GM19023 (cell line): ENCODE measurements at regions not wholly inside any gene's neighbourhood (a gene's known extent, or its start where the extent isn't known, plus 50 kb on each side); places are given as distances from the start of the nearest gene placed in this dataset.

Source experiments
- ATAC-seq: cut with Tn5 transposase; IDR thresholded peaks from one replicate; pipeline ENCODE4 v1.9.1; 2021; ENCODE audit warnings: mild to moderate bottlenecking, moderate library complexity; ENCODE audit not compliant: unreplicated experiment

GRCh38 chr2:220154304-220154703 is 526.9 kb downstream of the SLC4A3 start:
- ATAC-seq: no peak

- no peak for ATAC-seq
These were observed 529.9 kb downstream of the SLC4A3 start for GRCh38 chr2:220157312-220157711.

DNA sequence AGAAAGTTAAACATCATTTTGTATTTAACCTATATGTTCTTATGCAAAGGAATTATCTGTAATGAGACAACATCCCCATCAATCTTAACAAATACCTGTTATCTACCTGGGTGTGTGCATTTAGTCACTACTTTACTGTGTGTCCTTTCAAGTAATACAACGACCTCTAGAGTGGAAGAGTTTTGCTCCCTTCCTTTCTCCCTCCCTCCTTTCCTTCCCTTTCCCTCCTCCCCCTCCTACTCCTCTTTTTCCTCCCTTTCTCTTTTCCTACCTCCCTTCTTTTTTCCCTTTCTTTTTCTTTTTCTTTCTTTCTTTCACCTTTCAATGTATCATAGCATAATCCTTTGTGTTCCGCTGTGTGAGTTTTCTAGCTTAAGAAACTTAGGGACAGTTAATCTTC is 532.3 kb downstream of the SLC4A3 start:
- no peak for ATAC-seq

DNA sequence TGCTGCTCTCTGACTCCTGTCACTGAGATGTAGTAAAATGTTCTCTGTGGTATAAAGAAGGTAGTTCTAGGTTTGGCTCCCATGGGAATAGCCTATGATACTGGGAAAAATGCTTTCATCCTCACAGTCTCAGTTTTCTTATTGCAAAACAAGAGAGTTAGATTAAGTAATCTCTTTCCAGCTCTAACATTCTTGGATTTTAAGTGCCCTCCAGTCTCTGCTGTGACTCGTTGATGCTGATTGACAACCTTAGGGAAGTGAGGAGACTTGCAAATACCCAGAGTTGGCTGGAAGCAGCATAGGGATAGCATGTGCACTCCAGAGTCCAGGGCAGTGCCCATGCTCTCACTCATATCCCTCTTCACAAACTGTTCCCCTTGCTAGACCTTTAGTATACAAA is 534.9 kb downstream of the SLC4A3 start:
- ATAC-seq: no peak

GRCh38 chr2:220163486-220163885 is 536.1 kb downstream of the SLC4A3 start:
- ATAC-seq: no peak

GRCh38 chr2:220165401-220165800 is 538.0 kb downstream of the SLC4A3 start:
- no peak for ATAC-seq

- no peak for ATAC-seq
These were observed 539.2 kb downstream of the SLC4A3 start for GRCh38 chr2:220166616-220167015.

DNA sequence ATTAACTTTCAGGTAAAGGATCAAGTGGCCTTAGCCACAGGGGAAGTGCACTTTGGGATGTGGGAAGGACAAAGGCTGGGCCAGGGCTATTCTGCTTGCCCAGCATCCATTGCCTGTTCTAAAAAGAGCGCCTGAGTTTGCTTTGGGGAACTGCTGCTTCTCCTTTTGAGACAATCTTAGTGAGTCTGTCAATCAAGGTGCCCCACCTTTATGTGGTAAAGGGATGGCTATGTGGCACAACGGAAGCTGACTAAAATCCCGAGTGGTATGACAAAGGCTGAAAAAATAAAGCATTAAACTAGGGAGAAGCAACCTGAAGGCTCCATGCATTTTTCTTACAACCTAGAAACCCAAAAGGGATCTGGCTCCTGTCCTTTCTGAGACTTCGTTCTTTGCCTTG is 540.5 kb downstream of the SLC4A3 start:
- no peak for ATAC-seq

GRCh38 chr2:220168891-220169546 is 541.6 kb downstream of the SLC4A3 start:
- ATAC-seq: no peak

DNA sequence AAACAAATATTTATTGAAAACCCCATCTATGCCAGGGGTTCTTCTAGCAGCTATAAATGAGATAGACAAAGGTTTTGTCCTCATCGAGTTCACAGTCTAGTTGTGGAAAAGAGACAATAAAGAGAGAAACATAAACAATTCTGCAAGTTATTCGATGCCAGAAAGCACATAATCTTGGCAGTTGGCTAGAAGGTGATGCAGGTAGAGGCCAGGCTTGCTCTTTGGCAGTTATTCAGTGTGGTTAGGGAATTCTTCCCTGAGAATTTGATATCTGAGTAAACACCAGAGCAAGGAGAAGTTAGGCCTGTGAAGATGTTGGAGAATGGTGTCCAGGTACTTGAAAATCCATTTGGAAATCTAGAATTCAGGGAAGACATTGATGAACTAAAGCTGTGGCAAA is 547.4 kb downstream of the SLC4A3 start:
- ATAC-seq: no peak

DNA sequence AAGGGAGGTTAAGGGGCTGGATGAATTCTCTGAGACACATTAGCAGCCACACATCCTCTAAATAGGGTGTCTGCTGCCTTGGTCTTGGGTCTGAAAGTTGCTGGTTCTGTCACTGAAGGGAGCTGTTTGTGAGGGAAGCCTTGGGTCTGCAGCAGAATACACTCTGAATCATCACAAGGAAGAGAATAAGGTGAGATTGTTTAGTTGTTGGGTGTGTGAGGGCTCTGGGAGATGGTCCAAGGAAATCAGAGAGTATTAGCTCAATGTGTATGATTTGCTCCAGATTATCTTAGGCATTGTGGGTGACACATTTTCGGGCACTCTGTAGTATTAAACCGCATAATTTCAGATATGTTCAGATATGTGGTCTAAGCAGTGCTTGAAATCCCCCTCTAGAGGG is 548.5 kb downstream of the SLC4A3 start:
- ATAC-seq: no peak

DNA sequence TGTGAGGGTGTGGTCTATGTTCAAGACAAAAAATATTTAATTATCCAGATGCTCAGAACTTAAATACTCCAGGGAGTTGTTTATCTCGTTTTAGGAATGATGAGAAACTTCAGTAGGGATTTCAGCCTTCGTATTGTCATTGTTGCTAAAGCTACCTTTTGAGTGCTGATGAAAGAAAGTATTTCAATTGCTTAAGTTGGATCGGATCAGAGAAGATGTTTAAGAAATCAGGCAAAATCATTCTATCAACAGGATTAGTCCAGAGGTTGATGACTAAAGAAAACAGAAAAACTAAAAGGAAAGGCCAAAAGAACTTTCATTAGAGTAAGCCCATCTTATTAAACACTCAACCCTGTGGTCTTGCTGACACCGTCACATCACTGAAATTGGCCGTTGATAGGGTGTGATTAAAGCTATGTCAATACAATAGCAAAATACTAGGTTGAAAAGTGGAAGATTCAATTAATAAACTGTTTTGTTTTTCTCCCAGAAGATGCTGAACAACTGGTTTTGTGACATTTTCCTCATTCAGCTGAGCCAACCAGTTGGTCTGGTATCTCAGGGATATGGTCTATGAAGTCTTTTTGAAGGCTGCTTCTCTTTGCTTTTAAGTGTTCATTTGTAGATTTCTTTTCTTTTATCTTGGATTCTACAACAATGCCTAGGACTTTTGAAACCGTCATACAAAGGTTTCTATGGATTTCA is 551.7 kb downstream of the SLC4A3 start:
- no peak for ATAC-seq

GRCh38 chr2:220181165-220181564 is 553.7 kb downstream of the SLC4A3 start:
- ATAC-seq: no peak

DNA sequence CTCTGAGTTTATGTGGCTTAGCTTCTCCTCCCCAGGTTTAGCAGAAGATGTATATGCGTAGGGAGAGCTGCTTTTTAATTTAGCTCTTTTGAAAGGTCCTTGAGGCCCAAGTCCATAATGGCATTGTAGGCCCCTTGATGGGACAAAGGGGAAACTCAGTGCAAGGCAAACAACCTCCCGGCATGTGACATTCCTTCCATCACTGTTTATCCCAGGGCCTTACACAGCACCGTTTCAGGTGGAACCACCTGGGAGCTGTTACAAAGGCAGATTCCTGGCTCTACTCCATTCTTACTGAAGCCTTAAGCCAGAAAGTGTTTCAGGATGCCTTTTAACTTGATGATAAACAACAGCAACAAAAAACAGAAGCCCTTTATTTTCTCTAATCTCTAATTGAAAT is 555.4 kb downstream of the SLC4A3 start:
- ATAC-seq: no peak

- no peak for ATAC-seq
These were observed 558.4 kb downstream of the SLC4A3 start for GRCh38 chr2:220185766-220186305.

DNA sequence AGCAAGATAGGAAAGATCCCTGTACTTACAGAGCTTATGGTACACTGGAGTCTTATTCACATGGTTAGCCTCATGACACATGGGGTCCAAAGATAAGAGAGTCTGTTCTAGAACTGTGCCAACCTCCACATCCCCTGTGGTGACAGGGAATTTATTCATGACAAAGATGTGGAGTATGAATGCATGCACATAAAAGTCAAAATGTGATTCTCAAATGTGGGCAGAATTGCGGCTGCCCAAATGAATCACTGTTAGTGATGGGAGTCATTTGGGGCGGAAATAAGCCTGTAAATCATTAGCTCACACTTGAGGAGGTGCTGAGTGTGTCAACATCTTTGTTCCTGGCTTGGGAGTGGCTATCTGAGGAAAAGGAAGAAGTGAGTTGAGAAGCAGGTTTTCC is 560.6 kb downstream of the SLC4A3 start:
- no peak for ATAC-seq

- no peak for ATAC-seq
These were observed 563.6 kb downstream of the SLC4A3 start for GRCh38 chr2:220191031-220191430.

GRCh38 chr2:220191737-220192136 is 564.3 kb downstream of the SLC4A3 start:
- ATAC-seq: no peak

- ATAC-seq: no peak
These were observed 565.7 kb downstream of the SLC4A3 start for GRCh38 chr2:220192994-220193753.

DNA sequence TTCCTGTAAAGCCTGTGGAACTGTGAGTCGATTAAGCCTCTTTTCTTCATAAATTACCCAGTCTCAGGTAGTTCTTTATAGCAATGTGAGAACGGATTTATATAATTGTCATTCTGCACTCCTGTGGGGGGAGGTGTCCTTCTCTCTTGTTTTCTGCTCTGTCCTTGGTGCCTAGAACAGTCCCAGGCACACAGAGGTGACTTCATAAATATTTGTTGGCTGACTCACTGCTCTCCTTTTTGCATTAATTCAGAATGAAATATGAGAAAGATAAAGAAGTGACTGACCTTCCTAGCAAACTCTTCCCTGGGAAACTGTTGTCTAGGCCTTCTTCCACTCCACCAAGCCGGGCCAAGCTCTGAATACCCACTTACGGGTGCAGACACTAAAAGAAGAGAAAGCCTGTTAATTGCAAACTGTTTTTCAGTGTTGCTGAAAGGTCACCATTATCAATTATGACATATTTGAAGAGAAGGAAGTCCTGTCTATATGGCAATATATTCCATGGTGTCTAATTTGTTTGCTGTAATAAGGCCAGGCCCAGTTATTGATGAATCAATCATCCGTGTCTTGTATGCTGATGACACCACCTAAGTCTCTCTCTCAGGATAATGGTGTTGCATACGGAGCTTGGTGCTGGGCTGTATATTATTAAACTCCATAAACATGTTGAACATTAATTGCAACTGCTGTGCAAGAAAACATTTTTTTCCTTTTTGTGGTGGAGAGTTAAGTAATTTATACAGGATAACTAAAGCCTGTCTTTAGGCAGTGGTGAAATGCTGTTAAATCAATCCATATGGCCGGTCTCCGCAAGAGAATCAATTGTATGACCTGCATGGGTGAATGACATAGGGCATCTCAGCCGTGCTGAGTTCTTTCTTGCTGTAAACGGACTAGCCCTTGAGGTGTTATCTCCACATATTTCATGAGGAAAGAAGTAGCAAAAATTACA is 567.5 kb downstream of the SLC4A3 start:
- ATAC-seq: no peak

DNA sequence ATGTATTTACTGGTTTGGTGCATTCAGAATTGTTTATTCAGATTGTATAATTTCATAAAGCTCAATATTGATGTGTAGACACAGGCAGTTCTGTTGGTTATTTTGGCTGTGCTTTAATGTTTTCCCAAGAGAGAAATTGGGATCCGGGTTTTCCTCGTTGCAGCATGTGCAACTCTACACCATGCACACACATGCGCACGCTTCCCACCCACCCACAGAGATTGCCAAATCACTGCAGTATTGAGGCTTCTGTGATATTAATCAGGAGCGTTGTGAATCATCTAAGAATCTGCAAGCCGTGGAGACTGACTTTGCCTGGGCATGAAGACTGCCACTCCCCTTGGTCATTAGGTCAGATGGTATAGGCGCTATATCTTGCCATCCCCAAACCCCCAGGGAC is 571.5 kb downstream of the SLC4A3 start:
- no peak for ATAC-seq
